WTC11 (cell line): ENCODE measurements at regions not wholly inside any gene's neighbourhood (a gene's known extent, or its start where the extent isn't known, plus 50 kb on each side); places are given as distances from the start of the nearest gene placed in this dataset.

Experiments used
- FOXP4 ChIP-seq: sonication (generic); formaldehyde crosslinking; IDR thresholded peaks from 2 replicates; pipeline ENCODE4 v1.8.0; 2022; ENCODE audit warnings: mild to moderate bottlenecking, missing genetic modification reagents
- TF ChIP-seq, protein P1 (sequence below): fragments of 200-600 bp; IDR thresholded peaks from 2 replicates; pipeline ENCODE4 v1.8.0; 2022; ENCODE audit warnings: antibody characterized with exemption
- TF ChIP-seq, protein P2 (sequence below): sonication (generic); formaldehyde crosslinking; IDR thresholded peaks from 2 replicates; pipeline ENCODE4 v1.8.1; 2022; ENCODE audit warnings: missing genetic modification reagents, borderline replicate concordance

DNA sequence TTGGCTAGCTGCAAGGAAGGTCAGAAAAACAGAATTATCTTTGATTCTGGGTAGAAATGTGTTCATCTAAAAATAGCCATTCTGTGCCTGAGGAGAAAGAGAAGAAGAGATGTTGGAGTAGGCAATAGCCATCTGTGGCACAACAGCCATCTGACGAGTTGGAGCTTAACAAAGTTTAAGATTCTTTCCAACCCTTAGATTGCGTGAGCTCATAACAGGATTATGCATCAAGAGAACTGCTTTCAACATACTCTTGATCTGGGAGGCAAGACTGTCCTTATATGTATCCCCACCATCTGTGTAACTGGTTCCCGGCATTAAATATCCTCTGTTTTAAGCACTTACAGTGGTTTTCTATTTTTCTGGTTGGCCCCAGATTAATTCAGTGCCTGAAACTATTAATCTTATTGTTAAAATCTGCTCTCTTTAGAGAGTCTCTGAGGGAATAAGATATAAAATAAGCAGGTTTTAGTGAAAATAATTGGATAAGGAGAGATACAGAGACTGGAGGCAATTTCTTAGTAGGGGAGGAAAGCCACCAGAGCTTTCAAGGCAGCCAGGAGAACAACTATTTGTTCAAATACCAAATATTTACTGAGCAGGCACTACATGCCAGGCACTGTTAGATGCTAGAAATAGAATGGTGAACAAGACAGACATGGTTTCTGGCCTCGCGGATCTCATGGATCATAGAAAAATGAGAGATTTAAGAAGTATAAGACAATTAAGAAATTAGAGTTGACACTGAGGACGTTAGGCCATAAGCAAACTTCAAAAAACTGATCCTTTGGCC is 398.0 kb downstream of the SMARCA1 start:
- no peak for TF ChIP-seq FOXP4 (CRISPR knock-in tag)
- TF ChIP-seq, protein P1, sequence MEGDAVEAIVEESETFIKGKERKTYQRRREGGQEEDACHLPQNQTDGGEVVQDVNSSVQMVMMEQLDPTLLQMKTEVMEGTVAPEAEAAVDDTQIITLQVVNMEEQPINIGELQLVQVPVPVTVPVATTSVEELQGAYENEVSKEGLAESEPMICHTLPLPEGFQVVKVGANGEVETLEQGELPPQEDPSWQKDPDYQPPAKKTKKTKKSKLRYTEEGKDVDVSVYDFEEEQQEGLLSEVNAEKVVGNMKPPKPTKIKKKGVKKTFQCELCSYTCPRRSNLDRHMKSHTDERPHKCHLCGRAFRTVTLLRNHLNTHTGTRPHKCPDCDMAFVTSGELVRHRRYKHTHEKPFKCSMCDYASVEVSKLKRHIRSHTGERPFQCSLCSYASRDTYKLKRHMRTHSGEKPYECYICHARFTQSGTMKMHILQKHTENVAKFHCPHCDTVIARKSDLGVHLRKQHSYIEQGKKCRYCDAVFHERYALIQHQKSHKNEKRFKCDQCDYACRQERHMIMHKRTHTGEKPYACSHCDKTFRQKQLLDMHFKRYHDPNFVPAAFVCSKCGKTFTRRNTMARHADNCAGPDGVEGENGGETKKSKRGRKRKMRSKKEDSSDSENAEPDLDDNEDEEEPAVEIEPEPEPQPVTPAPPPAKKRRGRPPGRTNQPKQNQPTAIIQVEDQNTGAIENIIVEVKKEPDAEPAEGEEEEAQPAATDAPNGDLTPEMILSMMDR: no peak
- TF ChIP-seq, protein P2, sequence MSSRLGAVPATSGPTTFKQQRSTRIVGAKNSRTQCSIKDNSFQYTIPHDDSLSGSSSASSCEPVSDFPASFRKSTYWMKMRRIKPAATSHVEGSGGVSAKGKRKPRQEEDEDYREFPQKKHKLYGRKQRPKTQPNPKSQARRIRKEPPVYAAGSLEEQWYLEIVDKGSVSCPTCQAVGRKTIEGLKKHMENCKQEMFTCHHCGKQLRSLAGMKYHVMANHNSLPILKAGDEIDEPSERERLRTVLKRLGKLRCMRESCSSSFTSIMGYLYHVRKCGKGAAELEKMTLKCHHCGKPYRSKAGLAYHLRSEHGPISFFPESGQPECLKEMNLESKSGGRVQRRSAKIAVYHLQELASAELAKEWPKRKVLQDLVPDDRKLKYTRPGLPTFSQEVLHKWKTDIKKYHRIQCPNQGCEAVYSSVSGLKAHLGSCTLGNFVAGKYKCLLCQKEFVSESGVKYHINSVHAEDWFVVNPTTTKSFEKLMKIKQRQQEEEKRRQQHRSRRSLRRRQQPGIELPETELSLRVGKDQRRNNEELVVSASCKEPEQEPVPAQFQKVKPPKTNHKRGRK: no peak
